ENCODE measurements at regions not wholly inside any gene's neighbourhood (a gene's known extent, or its start where the extent isn't known, plus 50 kb on each side); places are given as distances from the start of the nearest gene placed in this dataset.
"Not testable (repeated sequence)": the region's sequence is repeated elsewhere in the genome, so short reads cannot be mapped to it uniquely, and the experiment has no call there.

DNA sequence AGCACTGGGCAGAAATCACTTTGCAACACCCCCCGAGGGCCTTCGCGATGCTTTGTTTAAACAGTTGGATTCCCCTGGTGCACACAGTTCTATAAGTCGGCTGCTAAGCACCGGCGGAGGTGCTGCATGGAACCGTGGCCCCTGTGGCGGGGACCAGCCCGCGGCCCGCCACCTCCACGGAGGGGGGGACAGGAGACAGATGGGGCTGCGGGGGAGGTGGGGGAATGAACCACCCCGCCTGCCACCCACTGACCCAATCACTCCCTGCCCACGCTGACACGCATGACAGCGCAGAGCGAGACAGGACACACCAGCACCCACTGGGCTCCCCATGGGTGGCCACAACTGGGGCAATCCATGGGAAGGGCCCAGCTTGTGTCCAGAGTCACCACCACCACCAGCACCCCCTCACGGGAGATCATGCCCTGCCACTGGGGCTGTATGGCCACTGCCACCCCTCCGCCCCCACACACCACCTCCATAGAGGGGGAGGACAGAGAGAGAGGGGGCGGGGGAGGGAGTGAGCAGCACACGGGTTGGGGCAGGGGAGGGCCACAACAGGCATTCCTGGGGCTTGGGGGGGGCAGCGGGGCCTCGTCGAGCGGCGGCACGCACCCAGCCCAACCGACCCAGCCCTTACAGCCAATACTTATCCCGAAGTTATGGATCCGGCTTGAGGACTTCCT is 118.3 kb upstream of the ANKRD30BL start:
- no peaks in the 10 kb centered on the region for H3K9me3 ChIP-seq
- H2AFZ ChIP-seq (ENCODE audit: low read depth), result no peak overlapping the region
- no peaks in the 10 kb centered on the region for H3K79me2 ChIP-seq (ENCODE audit: insufficient read depth)
- no peaks in the 10 kb centered on the region for H3K9me2 ChIP-seq
- ChIA-PET CTCF (no interaction called here), POLR2A (no interaction called here)
- no peak overlapping the region for H3K9ac ChIP-seq
- H3K27me3 ChIP-seq (ENCODE audit: insufficient read depth), result no peaks in the 10 kb centered on the region
- no peaks in the 10 kb centered on the region for H3F3A ChIP-seq (replicated peaks; ENCODE audit: insufficient read depth)
- H4K20me1 ChIP-seq (ENCODE audit: insufficient read depth), result no peaks in the 10 kb centered on the region
- WGBS (ENCODE audit: low lambda C conversion rate), result 72% methylated on average over 25 of the region's 31 CpGs
- no peaks in the 10 kb centered on the region for H3K4me1 ChIP-seq (ENCODE audit: control insufficient read depth in 1 of 2, insufficient read depth in 2 of 2, low read depth in 1 of 2, low read length in 1 of 2)
- H3K4me2 ChIP-seq, result no peak overlapping the region
- no peak overlapping the region for H3K4me3 ChIP-seq (ENCODE audit: low read depth in 2 of 2, low read length in 1 of 2)
- H3K36me3 ChIP-seq (replicated peaks in 1 of 2; ENCODE audit: control insufficient read depth in 1 of 2, insufficient read depth in 2 of 2, low read length in 1 of 2), result no peaks in the 10 kb centered on the region
- TF ChIP-seq NRF1 (IDR thresholded peaks at IDR 0.05; ENCODE audit: low read depth, low read length) (no peak), NFIC (IDR thresholded peaks at IDR 0.05; ENCODE audit: borderline replicate concordance) (no peak), TCF12 (IDR thresholded peaks at IDR 0.05) (no peak), EZH2phosphoT487 (IDR thresholded peaks at IDR 0.05; ENCODE audit: borderline replicate concordance, low read depth) (no peak), TEAD4 (IDR thresholded peaks at IDR 0.05; ENCODE audit: borderline replicate concordance, insufficient read depth) (no peak), FOSL2 (IDR thresholded peaks at IDR 0.05; ENCODE audit: borderline replicate concordance, low read depth) (no peak), RAD21 (IDR thresholded peaks at IDR 0.05; ENCODE audit: low read length) (no peak), RFX5 (IDR thresholded peaks at IDR 0.05; ENCODE audit: low read length) (no peak)
- no peak for DNase-seq
- H3K27ac ChIP-seq (ENCODE audit: low read depth in 2 of 2, low read length in 1 of 2), result no peak overlapping the region

DNA sequence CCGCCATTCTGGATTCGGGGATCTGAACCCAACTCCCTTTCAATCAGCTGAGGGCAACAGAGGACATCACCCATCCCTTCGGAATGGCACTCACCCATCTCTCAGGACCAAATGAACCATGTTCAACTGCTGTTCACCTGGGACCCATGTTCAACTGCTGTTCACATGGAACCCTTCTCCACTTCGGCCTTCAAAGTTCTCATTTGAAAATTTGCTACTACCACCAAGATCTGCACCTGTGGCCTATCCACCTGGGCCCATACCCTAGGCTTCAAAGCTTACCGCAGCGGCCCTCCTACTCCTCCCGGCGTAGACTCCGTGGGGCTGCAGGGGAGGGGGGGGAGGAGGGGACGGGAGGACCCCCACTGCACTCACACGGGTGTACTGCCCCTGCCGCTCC is 119.2 kb upstream of the ANKRD30BL start:
- no peak for TF ChIP-seq SIN3A (IDR thresholded peaks at IDR 0.05; ENCODE audit: borderline replicate concordance, low read depth, low read length)
- TF ChIP-seq, protein P1, sequence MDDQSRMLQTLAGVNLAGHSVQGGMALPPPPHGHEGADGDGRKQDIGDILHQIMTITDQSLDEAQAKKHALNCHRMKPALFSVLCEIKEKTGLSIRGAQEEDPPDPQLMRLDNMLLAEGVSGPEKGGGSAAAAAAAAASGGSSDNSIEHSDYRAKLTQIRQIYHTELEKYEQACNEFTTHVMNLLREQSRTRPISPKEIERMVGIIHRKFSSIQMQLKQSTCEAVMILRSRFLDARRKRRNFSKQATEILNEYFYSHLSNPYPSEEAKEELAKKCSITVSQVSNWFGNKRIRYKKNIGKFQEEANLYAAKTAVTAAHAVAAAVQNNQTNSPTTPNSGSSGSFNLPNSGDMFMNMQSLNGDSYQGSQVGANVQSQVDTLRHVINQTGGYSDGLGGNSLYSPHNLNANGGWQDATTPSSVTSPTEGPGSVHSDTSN (IDR thresholded peaks at IDR 0.05), result no peak
- WGBS (ENCODE audit: low lambda C conversion rate), result 55% methylated on average over 5 of the region's 12 CpGs
- CTCF ChIA-PET, result no interaction called here

DNA sequence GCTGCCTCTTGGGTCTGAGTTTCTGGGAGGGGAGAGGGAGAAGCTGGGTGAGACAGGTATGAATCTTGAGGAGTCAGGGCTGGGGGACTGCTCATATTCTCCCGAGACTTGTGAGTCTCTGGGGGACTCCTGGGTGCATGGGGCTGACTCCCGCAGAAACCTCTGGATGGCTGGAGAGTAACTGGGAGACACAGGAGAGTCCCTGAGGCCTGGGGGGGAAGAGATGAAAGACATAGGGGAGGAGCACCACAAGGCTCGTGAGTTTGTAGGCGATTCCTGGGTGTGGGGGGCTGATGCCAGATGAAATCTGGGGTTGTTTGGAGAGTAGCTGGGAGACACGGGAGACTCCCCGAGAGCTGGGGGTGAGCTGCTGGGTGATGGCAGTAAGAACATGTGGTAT is 120.4 kb upstream of the ANKRD30BL start:
- not testable (repeated sequence) for H2AFZ ChIP-seq (ENCODE audit: low read depth)

More for the DNA sequence above, 119.2 kb upstream of the ANKRD30BL start:
- no peaks in the 10 kb centered on the region for H3K9me3 ChIP-seq
- no peaks in the 10 kb centered on the region for H3K27me3 ChIP-seq (ENCODE audit: insufficient read depth)
- POLR2A ChIA-PET, result no interaction called here
- H3K79me2 ChIP-seq (ENCODE audit: insufficient read depth), result no peaks in the 10 kb centered on the region
- H3F3A ChIP-seq (replicated peaks; ENCODE audit: insufficient read depth), result no peaks in the 10 kb centered on the region
- H3K4me2 ChIP-seq, result no peak overlapping the region
- H3K36me3 ChIP-seq (replicated peaks in 1 of 2; ENCODE audit: control insufficient read depth in 1 of 2, insufficient read depth in 2 of 2, low read length in 1 of 2), result no peaks in the 10 kb centered on the region
- no peaks in the 10 kb centered on the region for H3K9me2 ChIP-seq
- H3K4me3 ChIP-seq (ENCODE audit: low read depth in 2 of 2, low read length in 1 of 2), result no peak overlapping the region
- H3K4me1 ChIP-seq (ENCODE audit: control insufficient read depth in 1 of 2, insufficient read depth in 2 of 2, low read depth in 1 of 2, low read length in 1 of 2), result no peaks in the 10 kb centered on the region
- no peak for DNase-seq
- H2AFZ ChIP-seq (ENCODE audit: low read depth), result no peak overlapping the region
- H3K27ac ChIP-seq (ENCODE audit: low read depth in 2 of 2, low read length in 1 of 2), result no peak overlapping the region
- H3K9ac ChIP-seq, result no peak overlapping the region
- H4K20me1 ChIP-seq (ENCODE audit: insufficient read depth), result no peaks in the 10 kb centered on the region

More for the DNA sequence above, 120.4 kb upstream of the ANKRD30BL start:
- H3K27ac ChIP-seq (ENCODE audit: low read depth in 2 of 2, low read length in 1 of 2); CTCF ChIA-PET; H3K9ac ChIP-seq; H4K20me1 ChIP-seq (ENCODE audit: insufficient read depth); H3K79me2 ChIP-seq (ENCODE audit: insufficient read depth); H3K4me1 ChIP-seq (ENCODE audit: control insufficient read depth in 1 of 2, insufficient read depth in 2 of 2, low read depth in 1 of 2, low read length in 1 of 2); H3F3A ChIP-seq (replicated peaks; ENCODE audit: insufficient read depth); DNase-seq; H3K9me2 ChIP-seq; H3K27me3 ChIP-seq (ENCODE audit: insufficient read depth); H3K4me2 ChIP-seq; H3K4me3 ChIP-seq (ENCODE audit: low read depth in 2 of 2, low read length in 1 of 2); H3K36me3 ChIP-seq (replicated peaks in 1 of 2; ENCODE audit: control insufficient read depth in 1 of 2, insufficient read depth in 2 of 2, low read length in 1 of 2); H3K9me3 ChIP-seq; POLR2A ChIA-PET: not testable (repeated sequence)
- WGBS (ENCODE audit: low lambda C conversion rate), result 12% methylated on average over 6 of the region's 6 CpGs
